Astrocyte (in vitro differentiated cells and primary cell): ENCODE measurements at regions not wholly inside any gene's neighbourhood (a gene's known extent, or its start where the extent isn't known, plus 50 kb on each side); places are given as distances from the start of the nearest gene placed in this dataset.
A peak's percentile ranks its signal among the peaks of the same experiment; 100 is the strongest.

Source experiments
- DNase-seq: peaks from one replicate; pipeline ENCODE4 v3.0.0-alpha.2; 2010; ENCODE audit warnings: low read depth
- FAIRE-seq: peaks from 2 replicates; lab custom pipeline; 2011; peaks lifted over from hg19 to GRCh38; lab: Jason Lieb, UNC
- H2AFZ ChIP-seq: 2 replicates; pipeline ENCODE4 v1.6.0; 2012; ENCODE audit warnings: low read depth, low read length, inconsistent platforms
- H3K27ac ChIP-seq: 2 replicates; pipeline ENCODE4 v1.5.1; 2011; ENCODE audit warnings: low read depth, low read length, inconsistent platforms
- H3K27me3 ChIP-seq: 2 replicates; pipeline ENCODE4 v1.6.0; 2011; ENCODE audit warnings: low read length, inconsistent platforms; ENCODE audit not compliant: insufficient read depth
- H3K36me3 ChIP-seq: 2 replicates; pipeline ENCODE4 v1.5.1; 2011; ENCODE audit warnings: low read length, inconsistent platforms; ENCODE audit not compliant: insufficient read depth
- H3K4me1 ChIP-seq: 2 replicates; pipeline ENCODE4 v1.5.1; 2011; ENCODE audit warnings: low read length, inconsistent platforms; ENCODE audit not compliant: insufficient read depth
- H3K4me2 ChIP-seq: 2 replicates; pipeline ENCODE4 v1.6.0; 2012; ENCODE audit warnings: low read length, inconsistent platforms
- H3K4me3 ChIP-seq: 2 replicates; pipeline ENCODE4 v1.5.1; 2011; ENCODE audit warnings: low read depth, mild to moderate bottlenecking, low read length, inconsistent platforms; ENCODE audit not compliant: insufficient read depth
- H3K79me2 ChIP-seq: 2 replicates; pipeline ENCODE4 v1.6.0; 2012; ENCODE audit warnings: mild to moderate bottlenecking, low read length, inconsistent platforms; ENCODE audit not compliant: insufficient read depth
- H3K9ac ChIP-seq: 2 replicates; pipeline ENCODE4 v1.6.0; 2012; ENCODE audit warnings: mild to moderate bottlenecking, low read length, inconsistent platforms
- H3K9me3 ChIP-seq: 2 replicates; pipeline ENCODE4 v1.5.1; 2012; ENCODE audit warnings: low read depth, mild to moderate bottlenecking, low read length, inconsistent platforms; ENCODE audit not compliant: insufficient read depth
- H4K20me1 ChIP-seq: 2 replicates; pipeline ENCODE4 v1.6.0; 2012; ENCODE audit warnings: low read length, inconsistent platforms; ENCODE audit not compliant: insufficient read depth
- H3K27ac Mint-ChIP-seq: one replicate; pipeline ENCODE4 v1.8.0; 2021; ENCODE audit warnings: mild to moderate bottlenecking, mixed read lengths; ENCODE audit not compliant: unreplicated experiment
- H3K27me3 Mint-ChIP-seq: one replicate; pipeline ENCODE4 v1.8.0; 2021; ENCODE audit warnings: low read depth, mixed read lengths; ENCODE audit not compliant: unreplicated experiment
- H3K36me3 Mint-ChIP-seq: one replicate; pipeline ENCODE4 v1.8.0; 2021; ENCODE audit warnings: low read depth, mixed read lengths; ENCODE audit not compliant: unreplicated experiment
- H3K4me1 Mint-ChIP-seq: one replicate; pipeline ENCODE4 v1.8.0; 2021; ENCODE audit warnings: low read depth, mixed read lengths; ENCODE audit not compliant: unreplicated experiment
- H3K4me3 Mint-ChIP-seq: one replicate; pipeline ENCODE4 v1.8.0; 2021; ENCODE audit warnings: mild to moderate bottlenecking, moderate library complexity, mixed read lengths; ENCODE audit not compliant: unreplicated experiment
- H3K9me3 Mint-ChIP-seq: one replicate; pipeline ENCODE4 v1.8.0; 2021; ENCODE audit warnings: mild to moderate bottlenecking, mixed read lengths; ENCODE audit not compliant: unreplicated experiment
- EZH2 ChIP-seq: IDR thresholded peaks from 2 replicates; pipeline ENCODE4 v1.6.1; 2012; ENCODE audit warnings: mild to moderate bottlenecking, low read length, inconsistent platforms; ENCODE audit not compliant: insufficient read depth
- TF ChIP-seq, protein P1 (sequence below): IDR thresholded peaks from 2 replicates; pipeline ENCODE4 v1.5.1; 2011; ENCODE audit warnings: low read depth, mild to moderate bottlenecking, inconsistent platforms, low read length, moderate library complexity; ENCODE audit not compliant: insufficient read depth

DNA sequence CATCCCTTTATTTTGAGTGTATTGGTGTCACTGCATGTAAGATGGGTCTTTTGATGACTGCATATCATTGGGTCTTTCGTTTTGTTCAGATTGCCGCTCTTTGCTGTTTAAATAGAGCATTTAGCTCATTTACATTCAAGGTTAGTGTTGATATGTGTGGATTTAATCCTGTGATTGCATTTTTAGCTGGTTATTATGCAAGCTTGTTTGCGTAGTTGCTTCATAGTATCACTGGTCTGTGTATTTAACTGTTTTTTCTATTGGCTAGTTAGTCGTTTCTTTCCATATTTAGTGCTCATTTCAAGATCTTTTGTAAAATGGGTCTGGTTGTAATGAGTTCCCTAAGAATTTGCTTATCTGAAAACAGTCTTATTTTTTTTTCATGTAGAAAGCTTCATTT lies 1170.6 kb upstream of the SEL1L start:
- H3K9me3 Mint-ChIP-seq = no peaks in the 10 kb centered on the region
- no peaks in the 10 kb centered on the region for H3K9me3 ChIP-seq
- no peak for FAIRE-seq

DNA sequence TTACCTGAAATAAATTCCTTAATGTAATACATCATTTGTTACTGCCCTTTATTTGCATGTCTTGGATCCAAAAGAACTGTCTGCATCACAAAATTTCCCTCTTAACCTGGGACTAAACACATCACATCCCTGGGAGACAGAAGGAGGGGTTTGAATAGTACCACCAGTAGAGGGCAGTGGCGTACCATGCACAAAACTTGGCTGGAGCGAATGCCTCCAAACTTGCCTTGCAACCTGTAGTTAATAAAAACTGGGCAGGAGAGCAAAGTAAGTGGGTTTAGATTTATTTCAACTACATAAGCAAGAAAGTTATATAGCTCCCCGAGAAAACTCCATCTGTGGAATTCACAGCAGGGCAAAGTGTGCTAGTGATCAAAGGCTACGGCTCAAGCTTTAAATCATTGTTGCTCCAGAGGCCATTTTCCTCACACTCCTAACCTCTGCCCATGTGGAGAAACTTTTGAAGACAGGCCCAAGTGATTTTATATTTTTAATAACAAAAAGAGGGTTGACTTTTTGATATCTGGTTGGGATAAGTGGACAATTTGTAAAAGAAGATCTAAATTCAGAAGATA lies 1176.7 kb upstream of the SEL1L start:
- Histone ChIP-seq H4K20me1 (no peaks in the 10 kb centered on the region), H3K27ac (no peak overlapping the region), H3K9me3 (no peaks in the 10 kb centered on the region), H3K79me2 (no peaks in the 10 kb centered on the region), H3K4me3 (no peak overlapping the region), H3K36me3 (no peaks in the 10 kb centered on the region), H3K27me3 (no peaks in the 10 kb centered on the region), H2AFZ (no peak overlapping the region), H3K4me2 (no peak overlapping the region), H3K4me1 (no peaks in the 10 kb centered on the region), H3K9ac (no peak overlapping the region)
- no peaks in the 10 kb centered on the region for H3K4me1 Mint-ChIP-seq
- FAIRE-seq (no peak), DNase-seq (peak; percentile 6)
- H3K36me3 Mint-ChIP-seq = no peaks in the 10 kb centered on the region
- no peak overlapping the region for H3K27ac Mint-ChIP-seq
- no peaks in the 10 kb centered on the region for H3K27me3 Mint-ChIP-seq
- H3K9me3 Mint-ChIP-seq = no peaks in the 10 kb centered on the region
- TF ChIP-seq, protein P1, sequence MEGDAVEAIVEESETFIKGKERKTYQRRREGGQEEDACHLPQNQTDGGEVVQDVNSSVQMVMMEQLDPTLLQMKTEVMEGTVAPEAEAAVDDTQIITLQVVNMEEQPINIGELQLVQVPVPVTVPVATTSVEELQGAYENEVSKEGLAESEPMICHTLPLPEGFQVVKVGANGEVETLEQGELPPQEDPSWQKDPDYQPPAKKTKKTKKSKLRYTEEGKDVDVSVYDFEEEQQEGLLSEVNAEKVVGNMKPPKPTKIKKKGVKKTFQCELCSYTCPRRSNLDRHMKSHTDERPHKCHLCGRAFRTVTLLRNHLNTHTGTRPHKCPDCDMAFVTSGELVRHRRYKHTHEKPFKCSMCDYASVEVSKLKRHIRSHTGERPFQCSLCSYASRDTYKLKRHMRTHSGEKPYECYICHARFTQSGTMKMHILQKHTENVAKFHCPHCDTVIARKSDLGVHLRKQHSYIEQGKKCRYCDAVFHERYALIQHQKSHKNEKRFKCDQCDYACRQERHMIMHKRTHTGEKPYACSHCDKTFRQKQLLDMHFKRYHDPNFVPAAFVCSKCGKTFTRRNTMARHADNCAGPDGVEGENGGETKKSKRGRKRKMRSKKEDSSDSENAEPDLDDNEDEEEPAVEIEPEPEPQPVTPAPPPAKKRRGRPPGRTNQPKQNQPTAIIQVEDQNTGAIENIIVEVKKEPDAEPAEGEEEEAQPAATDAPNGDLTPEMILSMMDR = peak; percentile 60
- no peak for TF ChIP-seq EZH2
- H3K4me3 Mint-ChIP-seq = no peak overlapping the region

More for the DNA sequence above, 1170.6 kb upstream of the SEL1L start:
- no peak for DNase-seq
- Histone ChIP-seq H3K4me2 (no peak overlapping the region), H3K9ac (no peak overlapping the region), H3K27ac (no peak overlapping the region), H3K79me2 (no peaks in the 10 kb centered on the region), H4K20me1 (no peaks in the 10 kb centered on the region), H3K4me3 (no peak overlapping the region), H3K4me1 (no peaks in the 10 kb centered on the region), H2AFZ (no peak overlapping the region), H3K36me3 (no peaks in the 10 kb centered on the region), H3K27me3 (no peaks in the 10 kb centered on the region)
- H3K27ac Mint-ChIP-seq = no peak overlapping the region
- no peaks in the 10 kb centered on the region for H3K36me3 Mint-ChIP-seq
- no peaks in the 10 kb centered on the region for H3K4me1 Mint-ChIP-seq
- H3K4me3 Mint-ChIP-seq = no peak overlapping the region
- TF ChIP-seq, protein P1 = no peak
- TF ChIP-seq EZH2 = no peak
- H3K27me3 Mint-ChIP-seq = no peaks in the 10 kb centered on the region

DNA sequence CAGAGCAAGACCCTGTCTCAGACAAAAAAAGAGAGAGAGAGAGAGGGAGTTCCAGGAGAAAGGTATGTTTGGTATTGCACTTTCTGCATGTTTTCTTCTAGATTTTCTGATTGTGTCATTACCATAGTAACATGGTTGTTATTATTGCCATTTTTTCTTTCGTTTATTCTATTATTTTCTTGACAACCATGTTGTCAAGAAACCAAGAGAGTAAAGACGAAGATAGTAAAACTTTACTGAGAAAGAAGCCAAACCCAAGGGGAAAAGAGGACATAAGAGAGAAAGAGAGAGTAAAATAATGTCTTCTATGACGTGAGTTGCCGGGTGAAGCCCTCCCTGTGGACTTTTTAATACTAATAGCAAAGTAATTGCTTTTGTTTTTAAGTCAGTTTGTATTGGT lies 1186.0 kb upstream of the SEL1L start:
- H3K27ac Mint-ChIP-seq = no peak overlapping the region
- Histone ChIP-seq H3K27me3 (no peaks in the 10 kb centered on the region), H2AFZ (no peak overlapping the region), H3K4me2 (no peak overlapping the region), H3K9me3 (peaks cover under 1% of the 10 kb centered on the region), H3K4me1 (peaks cover 1% of the 10 kb centered on the region), H4K20me1 (no peaks in the 10 kb centered on the region), H3K36me3 (no peaks in the 10 kb centered on the region), H3K4me3 (no peak overlapping the region), H3K79me2 (no peaks in the 10 kb centered on the region), H3K27ac (no peak overlapping the region), H3K9ac (no peak overlapping the region)
- H3K9me3 Mint-ChIP-seq = peaks cover 3% of the 10 kb centered on the region
- DNase-seq (no peak), FAIRE-seq (no peak)
- TF ChIP-seq EZH2 = no peak
- TF ChIP-seq, protein P1 = no peak
- H3K27me3 Mint-ChIP-seq = no peaks in the 10 kb centered on the region
- no peaks in the 10 kb centered on the region for H3K4me1 Mint-ChIP-seq
- no peaks in the 10 kb centered on the region for H3K36me3 Mint-ChIP-seq
- no peak overlapping the region for H3K4me3 Mint-ChIP-seq
